ENCODE measurements at regions not wholly inside any gene's neighbourhood (a gene's known extent, or its start where the extent isn't known, plus 50 kb on each side); places are given as distances from the start of the nearest gene placed in this dataset.

DNA sequence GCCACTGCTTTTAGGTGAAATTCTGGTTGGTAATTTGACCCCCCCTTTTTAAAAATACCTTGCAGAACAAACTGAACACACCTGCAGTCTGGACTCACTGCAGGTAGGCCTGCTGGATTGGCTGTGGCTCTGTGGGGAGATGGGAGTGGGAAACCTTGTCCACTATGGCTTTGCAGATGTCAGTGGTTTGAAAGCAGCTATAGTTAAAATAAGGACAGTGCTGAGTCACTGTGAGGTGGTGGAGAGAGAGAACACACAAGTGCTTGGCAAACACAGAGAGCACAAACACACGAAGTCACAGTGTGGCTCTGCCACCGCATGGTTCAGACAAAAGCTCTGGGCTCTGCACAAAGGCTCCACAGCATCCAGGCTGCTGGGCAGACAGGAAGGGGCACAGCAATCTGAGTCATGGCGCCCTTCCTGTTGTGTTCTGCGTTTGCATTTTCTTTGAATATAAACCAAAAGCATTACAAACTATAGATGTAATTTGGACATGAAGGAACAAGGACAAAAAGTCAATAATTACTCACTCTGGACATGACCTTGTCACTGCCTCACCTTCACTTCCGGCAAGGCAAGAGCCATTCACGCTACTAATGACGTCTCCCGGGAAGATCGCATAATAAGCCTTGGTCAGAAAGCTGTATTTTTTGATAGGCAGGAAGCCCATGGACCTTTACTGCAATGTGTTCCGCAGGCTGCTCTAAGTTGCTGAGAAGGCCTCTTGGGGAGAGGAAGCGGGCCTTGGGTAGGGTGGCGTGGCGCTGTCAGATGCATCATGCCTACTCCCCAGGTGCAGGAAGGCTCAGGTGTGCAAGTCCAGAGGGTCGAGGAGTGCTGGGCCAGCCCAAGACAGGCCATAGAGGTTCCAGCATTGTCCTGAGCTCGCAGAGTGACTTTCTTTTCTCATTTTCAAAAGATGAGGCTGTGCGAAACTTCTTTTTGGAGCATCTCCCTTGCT, 60.1 kb upstream of the MED9 start:
- no peak for DNase-seq (ENCODE audit: low read depth)
- H3K4me3 ChIP-seq (ENCODE audit: low read length): no peak overlapping the region
- TF ChIP-seq, protein P1, sequence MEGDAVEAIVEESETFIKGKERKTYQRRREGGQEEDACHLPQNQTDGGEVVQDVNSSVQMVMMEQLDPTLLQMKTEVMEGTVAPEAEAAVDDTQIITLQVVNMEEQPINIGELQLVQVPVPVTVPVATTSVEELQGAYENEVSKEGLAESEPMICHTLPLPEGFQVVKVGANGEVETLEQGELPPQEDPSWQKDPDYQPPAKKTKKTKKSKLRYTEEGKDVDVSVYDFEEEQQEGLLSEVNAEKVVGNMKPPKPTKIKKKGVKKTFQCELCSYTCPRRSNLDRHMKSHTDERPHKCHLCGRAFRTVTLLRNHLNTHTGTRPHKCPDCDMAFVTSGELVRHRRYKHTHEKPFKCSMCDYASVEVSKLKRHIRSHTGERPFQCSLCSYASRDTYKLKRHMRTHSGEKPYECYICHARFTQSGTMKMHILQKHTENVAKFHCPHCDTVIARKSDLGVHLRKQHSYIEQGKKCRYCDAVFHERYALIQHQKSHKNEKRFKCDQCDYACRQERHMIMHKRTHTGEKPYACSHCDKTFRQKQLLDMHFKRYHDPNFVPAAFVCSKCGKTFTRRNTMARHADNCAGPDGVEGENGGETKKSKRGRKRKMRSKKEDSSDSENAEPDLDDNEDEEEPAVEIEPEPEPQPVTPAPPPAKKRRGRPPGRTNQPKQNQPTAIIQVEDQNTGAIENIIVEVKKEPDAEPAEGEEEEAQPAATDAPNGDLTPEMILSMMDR (conservative IDR thresholded peaks at IDR 0.05; ENCODE audit: low read depth, low read length): no peak

DNA sequence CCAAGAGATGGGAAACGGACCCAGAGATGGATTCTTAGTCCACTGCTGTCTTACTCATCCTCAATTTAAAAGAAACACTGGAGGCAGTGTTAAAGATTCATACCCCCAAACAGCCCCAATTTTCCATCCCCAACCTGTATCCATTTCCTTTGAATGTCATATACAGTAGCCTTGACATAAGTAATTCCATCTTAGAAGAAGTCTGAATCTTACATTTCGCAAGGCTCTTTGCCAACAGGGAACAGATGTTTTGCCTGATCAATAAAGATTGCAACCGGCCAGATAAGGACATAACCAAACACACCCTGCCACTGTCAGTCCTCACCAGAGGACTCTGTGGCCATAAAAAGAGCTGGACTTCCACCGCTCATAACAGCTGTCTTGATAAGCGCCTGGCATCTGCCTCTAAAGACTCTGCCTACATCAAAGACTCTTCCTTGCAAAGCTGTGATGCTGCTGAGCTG, 59.0 kb upstream of the MED9 start:
- TF ChIP-seq, protein P1 (conservative IDR thresholded peaks at IDR 0.05; ENCODE audit: low read depth, low read length): no peak
- H3K4me3 ChIP-seq (ENCODE audit: low read length): no peak overlapping the region

DNA sequence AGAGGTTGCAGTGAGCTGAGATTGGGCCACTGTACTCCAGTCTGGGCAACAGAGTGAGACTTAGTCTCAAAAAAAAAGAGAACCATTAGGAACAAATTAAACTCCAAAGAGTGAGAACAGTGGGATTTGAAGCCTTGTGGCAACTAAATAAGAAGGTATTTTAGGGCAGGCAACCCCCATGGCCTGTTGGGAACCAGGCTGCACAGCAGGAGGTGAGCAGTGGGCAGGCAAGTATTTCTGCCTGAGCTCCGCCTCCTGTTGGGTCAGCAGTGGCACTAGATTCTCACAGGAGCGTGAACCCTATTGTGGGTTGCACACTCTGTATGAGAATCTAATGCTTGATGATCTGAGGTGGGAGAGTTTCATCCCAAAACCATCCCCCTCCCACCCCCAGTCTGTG, 57.6 kb upstream of the MED9 start:
- no peak overlapping the region for H3K4me3 ChIP-seq (ENCODE audit: low read length)
- DNase-seq (ENCODE audit: low read depth): no peak
- TF ChIP-seq, protein P1 (conservative IDR thresholded peaks at IDR 0.05; ENCODE audit: low read depth, low read length): no peak

More for the DNA sequence above, 59.0 kb upstream of the MED9 start:
- DNase-seq (ENCODE audit: low read depth): no peak

DNA sequence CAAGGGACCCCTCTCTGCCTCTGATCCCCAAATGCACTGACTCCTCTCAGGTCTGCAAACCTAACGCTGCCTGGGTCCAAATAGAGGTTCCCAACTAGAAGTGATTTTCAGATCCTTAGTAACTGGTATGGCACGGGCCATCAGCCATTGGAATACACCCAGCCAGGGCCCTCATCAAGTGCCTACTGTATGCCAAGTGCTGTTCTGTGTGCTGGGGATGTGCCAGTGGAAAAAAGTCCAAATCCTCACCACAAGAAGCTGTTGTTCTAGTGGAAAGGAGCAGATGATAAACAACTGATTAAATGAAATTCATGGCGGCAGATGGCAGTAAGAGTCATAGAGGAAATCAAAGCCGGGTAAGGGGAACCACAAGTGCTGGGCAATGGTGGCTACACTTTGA, 57.2 kb upstream of the MED9 start:
- TF ChIP-seq, protein P1 (conservative IDR thresholded peaks at IDR 0.05; ENCODE audit: low read depth, low read length): no peak
- no peak overlapping the region for H3K4me3 ChIP-seq (ENCODE audit: low read length)
- no peak for DNase-seq (ENCODE audit: low read depth)

DNA sequence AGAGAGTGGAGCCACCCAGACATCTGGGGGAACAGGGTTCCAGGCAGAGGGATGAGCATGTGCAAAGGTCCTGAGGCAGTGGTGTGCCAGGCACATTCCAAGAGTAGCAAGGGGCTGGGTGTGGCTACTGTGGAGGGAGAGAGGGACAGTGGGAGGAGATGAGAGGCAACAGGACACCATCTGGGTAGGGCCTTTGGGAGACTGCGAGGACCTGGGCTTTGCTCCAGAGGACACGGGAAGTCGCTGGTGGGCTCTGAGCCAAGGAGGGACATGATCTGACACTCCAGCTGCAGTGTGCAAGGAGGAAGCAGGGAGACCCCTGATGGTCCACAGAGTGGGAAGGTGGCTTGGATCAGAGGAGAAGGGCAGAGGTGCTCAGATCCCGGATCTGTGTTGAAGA, 56.7 kb upstream of the MED9 start:
- no peak for DNase-seq (ENCODE audit: low read depth)
- no peak overlapping the region for H3K4me3 ChIP-seq (ENCODE audit: low read length)
- TF ChIP-seq, protein P1 (conservative IDR thresholded peaks at IDR 0.05; ENCODE audit: low read depth, low read length): no peak

DNA sequence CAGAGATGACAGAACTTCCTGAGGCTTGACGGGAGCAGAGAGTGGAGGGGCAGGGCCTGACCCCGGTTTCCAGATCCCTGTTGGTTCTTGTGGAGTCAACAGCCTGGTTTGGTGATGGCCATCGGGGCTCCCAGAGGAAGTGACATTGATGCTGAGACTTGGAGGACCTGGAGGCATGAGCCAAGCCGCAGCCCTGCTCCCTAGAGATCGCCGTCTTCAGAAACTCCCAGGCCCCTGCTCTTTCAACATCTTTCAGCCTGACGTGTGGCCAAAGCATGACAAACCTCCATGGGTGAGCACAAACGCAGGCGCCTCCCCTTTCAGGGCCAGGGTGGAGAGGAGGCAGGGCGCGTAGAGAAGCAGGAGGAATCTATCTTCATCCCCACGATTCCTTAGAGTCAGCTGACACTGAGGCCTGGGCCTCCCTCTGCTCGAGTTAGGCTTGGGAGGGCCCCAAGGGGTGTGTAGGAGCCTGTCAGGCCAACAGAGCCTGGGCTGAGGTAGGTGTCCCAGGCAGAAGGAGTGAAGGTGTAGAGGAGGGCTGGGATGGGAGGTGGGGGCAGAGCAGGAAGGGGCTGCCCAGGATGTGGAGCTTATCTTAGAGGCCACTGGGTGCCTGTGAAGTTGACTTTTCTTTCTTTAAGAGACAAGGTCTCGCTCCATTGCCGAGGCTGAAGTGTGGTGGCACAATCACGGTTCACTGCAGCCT, 56.1 kb upstream of the MED9 start:
- DNase-seq (ENCODE audit: low read depth): no peak
- TF ChIP-seq, protein P1 (conservative IDR thresholded peaks at IDR 0.05; ENCODE audit: low read depth, low read length): no peak
- H3K4me3 ChIP-seq (ENCODE audit: low read length): no peak overlapping the region

Measured in retinal pigment epithelial cell (primary cell).